EL (cell line): ENCODE measurements at regions not wholly inside any gene's neighbourhood (a gene's known extent, or its start where the extent isn't known, plus 50 kb on each side); places are given as distances from the start of the nearest gene placed in this dataset.
A peak's percentile ranks its signal among the peaks of the same experiment; 100 is the strongest.

ENCODE experiments used
- DNase-seq: peaks from one replicate; pipeline ENCODE4 v3.0.0-alpha.2; 2016

DNA sequence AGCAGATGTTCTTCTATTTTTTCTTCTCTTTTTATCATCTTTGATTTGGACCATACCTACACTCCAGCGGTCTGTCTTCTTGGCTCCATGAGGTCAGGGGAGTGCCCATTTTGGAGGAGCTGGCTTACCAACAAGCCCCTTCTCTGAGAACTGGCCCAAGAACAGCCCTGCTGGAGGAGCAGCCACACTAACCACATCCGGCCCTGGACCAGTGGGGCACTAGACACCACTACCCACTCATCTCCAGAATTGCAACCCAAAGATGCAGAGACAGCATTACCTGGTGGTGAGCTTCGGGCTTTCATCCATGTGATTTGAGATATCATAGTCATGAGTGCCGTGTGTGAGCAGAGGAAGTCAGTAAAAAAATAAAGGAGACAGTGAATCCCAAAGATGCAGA is 599.4 kb upstream of the CDH4 start:
- DNase-seq, result no peak

DNA sequence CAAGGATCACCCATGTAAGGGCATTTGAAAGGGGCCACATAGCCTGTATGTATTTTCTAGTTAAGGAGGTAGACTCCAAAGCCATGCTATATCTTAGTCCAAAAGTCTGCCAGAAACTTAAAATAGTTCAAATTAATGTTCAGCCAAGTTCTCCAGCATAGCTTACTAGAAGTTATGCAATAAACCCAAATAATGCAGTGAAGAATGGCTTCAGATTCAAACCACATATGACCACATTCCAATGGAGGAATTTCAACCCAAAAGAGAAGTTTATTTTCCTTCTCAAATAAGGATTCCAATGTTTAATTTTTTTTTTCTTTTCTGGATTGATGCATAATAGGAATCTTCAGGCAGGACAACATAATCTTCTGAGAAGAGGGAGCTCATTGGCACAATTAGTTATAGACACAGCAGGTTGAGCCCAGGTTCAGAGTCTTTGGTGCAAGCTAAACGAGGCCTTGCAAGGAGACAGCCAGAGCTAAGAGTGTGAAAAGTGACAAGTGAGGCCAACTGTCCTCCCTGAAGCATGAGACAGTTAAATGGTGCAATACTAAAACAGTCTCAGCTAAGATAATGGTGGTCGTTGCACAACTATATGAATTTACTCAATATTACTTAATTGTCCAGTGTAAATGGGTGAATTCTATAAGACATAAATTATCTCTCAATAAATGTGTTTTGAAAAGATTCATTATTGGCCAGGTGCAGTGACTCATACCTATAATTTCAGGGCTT is 598.8 kb upstream of the CDH4 start:
- DNase-seq, result no peak

- DNase-seq, result no peak
Measured at GRCh38 chr20:60658681-60659080, 593.4 kb upstream of the CDH4 start.

GRCh38 chr20:60659240-60659639 is 592.8 kb upstream of the CDH4 start:
- no peak for DNase-seq

DNA sequence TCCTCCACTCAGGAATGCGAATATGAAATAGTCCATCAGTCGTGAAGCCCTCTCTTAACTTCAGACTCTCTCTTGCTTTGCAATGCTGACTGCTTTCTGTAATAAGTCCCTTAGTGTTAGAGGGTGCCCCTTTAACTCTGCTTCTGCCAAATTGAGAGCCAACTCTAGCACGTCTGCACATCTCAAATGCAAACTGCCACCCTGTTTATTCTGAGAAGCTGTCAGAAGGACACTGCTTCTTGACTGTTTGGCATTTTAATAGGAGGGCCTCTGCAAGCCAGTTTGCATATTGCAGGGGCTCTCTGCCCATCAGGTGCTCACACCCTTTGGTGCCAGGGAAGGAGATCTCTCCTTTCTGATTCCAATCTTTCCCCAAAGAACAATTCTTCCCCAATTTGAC is 589.8 kb upstream of the CDH4 start:
- DNase-seq, result no peak

DNA sequence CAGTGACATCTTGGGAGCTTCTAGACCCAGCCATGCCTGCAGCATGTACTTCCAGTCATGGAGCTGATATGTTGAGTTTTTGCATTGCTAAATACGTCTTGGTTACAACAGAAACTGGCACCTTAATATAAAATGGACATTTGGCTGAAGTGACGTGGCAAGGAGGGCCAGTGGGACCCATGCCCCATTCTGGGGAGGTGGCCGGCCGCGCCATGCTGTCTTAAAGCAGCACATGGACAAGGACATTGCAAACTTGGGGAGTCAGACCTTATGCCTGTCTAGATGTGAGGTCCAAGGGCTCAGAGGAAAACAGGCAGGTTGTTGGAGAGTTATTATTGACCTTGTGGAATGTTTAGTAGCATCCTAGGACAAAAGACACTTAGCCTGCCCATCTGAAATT is 588.0 kb upstream of the CDH4 start:
- no peak for DNase-seq

GRCh38 chr20:60667641-60668040 is 584.4 kb upstream of the CDH4 start:
- no peak for DNase-seq

GRCh38 chr20:60669211-60669610 is 582.9 kb upstream of the CDH4 start:
- no peak for DNase-seq

DNA sequence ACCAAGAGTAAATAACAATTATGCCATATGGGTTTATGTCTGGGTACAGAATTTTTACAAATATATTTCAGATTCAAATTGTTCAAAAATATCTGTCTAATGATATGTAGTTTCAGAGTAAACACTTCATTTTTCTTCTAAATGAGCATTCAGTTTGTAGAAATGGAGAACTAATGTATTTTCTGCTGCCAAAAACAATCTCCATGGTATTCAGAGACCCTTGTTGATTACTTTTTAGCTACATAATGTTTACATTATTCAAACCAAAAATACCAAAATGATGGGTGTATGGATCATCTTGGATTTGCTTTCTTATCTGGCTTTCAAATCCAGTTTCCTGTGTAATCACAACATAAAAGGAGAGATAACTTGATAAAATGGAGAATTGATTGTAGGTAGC is 576.0 kb upstream of the CDH4 start:
- no peak for DNase-seq

- DNase-seq, result no peak
Measured at GRCh38 chr20:60677819-60678218, 574.2 kb upstream of the CDH4 start.

DNA sequence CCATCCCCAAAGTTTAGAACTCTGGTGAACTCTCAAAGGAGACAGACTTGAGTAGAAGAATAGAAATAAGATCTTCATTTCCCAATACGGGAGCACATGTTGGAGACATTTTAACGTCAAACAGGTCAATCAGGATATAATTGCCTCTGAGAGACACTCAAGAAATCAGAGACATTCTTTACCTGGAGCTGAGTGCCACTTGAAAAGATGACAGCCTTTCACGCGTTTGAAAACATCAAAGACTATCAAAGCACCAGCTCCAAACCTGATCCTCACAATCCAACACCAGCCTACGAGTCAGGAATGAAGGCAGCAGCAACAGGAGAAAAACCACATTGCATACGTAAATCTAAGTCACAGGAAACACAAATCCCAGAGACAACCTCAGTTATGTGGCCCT is 571.5 kb upstream of the CDH4 start:
- DNase-seq, result no peak

- no peak for DNase-seq
Measured at GRCh38 chr20:60687213-60687612, 564.8 kb upstream of the CDH4 start.

DNA sequence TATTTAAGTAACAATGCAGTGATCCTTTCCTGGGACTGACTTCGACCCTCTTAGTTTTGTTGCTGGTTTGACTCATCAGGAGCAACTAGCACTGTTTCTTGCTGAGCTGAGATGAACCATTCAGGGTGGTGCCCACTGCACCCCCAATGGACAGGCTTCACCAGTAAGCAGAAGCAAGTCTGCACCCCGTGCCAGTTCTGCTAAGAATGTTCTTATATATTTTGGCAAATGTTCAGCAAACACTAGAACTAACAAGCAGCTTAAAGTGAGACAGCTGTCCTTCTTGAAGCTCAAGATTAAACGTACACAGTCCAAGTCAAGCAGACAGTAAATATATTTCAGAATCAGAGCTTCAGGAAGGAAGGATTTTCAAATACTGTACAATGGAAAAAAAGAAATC is 561.3 kb upstream of the CDH4 start:
- DNase-seq, result no peak

DNA sequence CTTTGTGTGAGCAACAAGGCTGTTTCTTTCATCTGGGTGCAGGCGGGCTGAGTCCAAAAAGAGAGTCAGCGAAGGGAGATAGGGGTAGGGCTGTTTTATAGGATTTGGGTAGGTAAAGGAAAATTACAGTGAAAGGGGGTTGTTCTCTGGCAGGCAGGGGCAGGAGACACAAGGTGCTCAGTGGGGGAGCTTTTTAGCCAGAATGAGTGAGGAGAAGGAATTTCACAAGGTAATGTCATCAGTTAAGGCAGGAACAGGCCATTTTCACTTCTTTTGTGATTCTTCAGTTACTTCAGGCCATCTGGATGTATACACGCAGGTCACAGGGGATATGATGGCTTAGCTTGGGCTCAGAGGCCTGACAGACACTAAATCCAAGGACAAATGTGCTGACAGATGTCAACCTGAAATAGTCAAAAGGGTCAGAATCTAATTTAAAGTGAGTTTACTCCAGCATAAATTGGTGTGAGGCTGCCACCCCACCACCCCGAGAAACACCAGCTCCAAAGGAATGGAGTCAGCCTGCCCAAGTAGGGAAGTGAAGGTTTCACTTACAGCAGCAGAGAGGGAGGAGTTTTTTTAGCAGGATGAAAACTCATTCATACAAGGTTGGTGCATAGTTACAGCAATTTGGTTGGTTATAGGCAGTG is 560.0 kb upstream of the CDH4 start:
- DNase-seq, result no peak

GRCh38 chr20:60693496-60694133 is 558.4 kb upstream of the CDH4 start:
- no peak for DNase-seq

DNA sequence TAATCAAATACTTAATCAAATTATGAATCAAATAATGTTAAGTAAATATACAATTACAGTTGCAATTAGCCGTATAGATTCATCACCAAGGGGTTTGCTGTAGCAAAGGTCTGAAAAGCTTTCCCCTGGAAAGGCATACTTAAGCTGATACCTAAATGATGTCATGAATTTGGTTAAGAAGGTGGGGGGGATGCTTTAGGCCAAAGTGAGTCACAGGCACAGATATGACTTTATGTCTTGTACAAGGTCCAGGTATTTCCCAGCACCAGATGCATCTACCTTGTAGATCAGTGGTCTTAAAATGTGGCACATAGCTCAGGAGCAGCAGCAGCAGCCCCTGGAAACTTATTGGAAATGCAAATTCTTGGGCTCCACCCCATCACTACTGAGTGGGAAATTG is 557.3 kb upstream of the CDH4 start:
- DNase-seq, result peak; percentile 5

DNA sequence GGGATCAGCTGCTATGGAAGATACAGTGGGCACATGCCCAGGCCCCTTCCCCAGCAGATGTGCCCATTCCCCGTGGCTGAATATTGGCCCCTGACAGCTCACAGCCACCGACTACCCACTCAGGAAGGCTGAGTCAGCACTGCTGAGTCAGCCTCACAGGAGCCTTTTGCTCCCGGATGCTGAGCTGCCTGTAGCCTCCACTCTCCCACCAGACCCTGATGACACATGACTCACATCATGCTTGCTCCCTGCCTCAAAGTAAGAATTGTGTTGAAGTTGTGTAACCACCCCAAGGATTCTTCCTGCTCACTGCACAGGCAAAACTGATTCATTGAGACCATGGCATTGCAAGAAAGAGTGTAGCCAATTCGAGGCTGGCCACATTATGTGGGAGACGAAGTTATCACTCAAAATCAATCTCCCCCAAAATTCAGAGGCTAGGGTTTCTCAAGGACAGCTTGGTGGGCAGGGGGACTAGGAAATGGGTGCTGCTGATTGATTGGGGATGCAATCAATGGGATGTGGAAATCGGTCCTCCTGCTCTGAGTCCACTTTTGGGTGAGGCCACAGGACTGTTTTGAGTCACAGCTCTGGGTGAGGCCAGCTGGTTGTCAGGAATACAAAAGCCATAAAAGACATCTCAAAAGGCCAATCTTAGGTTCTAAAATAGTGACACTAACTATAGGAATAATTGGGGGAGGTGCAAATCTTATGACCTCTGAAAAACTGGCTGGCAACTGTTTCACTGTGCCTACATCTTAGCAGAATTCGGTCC is 556.6 kb upstream of the CDH4 start:
- peak; percentile 64 for DNase-seq

- no peak for DNase-seq
Measured at GRCh38 chr20:60697252-60697651, 554.8 kb upstream of the CDH4 start.

DNA sequence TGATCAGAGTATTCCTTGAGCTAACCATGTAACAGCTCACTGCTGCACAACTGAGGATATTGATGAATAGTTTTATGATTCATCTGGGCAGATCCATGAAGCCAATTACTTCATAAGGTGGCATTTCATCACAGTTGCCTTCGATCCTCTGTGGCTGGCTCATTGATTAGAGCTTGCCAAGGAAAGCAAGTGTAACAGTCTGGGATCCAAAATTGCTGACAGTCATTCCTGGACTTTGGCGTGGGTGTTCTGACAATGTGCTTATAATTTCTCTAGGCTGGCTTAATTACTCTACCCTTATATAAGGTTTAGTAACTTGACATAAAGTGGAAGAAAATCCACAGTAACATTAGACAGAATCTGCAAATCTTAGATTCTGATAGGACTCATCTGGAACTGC is 551.3 kb upstream of the CDH4 start:
- no peak for DNase-seq

- DNase-seq, result no peak
Measured at GRCh38 chr20:60704147-60704546, 547.9 kb upstream of the CDH4 start.

DNA sequence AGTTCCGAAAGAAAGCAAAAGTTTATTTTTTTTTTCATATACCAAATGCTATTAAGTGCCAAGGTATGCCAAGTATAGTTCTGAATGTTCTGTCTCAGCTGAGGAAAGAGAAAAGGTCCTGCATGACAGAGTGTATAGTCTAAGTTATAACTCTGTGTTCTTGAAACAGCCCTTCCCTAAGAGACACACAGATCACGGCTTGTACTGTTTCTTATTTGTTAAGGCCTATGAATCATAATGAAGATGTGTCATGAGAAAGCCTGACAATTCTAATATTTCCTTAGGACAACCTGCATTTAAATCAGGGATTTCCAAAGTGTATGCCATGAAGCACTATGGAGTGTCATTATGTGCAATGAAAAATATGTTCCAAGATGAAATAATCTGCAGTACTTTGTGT is 538.7 kb upstream of the CDH4 start:
- DNase-seq, result no peak

DNA sequence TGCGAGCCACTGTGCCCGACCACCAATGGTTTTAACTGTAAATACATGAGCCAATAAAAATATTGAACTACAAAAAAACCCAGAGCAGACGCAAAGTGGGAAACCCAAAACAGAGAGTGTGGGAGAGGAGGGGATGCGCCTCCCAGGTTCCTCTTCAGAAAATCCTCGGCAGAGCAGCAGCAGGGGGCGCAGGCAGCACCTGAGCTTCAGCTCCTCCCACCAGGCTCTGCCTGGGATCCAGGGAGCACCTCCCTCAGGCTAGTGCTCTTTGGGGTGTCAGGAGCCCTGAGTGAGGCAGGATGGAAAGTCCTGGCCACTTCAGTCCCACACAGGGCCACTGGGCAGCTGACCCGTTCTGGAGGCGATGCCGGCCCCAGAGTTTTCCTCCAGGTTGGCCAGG is 536.9 kb upstream of the CDH4 start:
- no peak for DNase-seq

- DNase-seq, result no peak
Measured at GRCh38 chr20:60718743-60719480, 533.1 kb upstream of the CDH4 start.
